ENCODE measurements at regions not wholly inside any gene's neighbourhood (a gene's known extent, or its start where the extent isn't known, plus 50 kb on each side); places are given as distances from the start of the nearest gene placed in this dataset.

DNA sequence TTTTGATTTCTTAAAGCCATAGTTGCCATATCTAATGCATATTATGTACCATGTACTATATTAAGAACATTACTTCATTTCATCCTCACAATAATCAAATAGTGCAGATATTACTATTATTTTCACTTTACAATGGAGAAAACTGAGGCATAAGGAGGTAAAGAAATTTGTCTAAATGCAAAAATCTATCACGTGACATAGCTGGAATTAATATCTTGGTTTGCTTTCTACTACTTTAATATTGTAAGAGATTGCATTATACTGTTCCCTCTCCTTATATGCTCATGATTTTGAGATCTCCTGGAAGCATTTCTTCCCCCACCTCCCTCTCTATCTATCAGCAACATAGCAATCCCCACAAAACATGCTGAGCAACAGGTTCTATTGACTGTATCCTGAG lies 330.8 kb upstream of the SPTLC3 start:
- intact Hi-C loops (cut with micrococcal nuclease), result no loop called here
- Histone ChIP-seq H2AFZ (ENCODE audit: low read depth, low read length) (no peak overlapping the region), H3K9ac (replicated peaks; ENCODE audit: extremely low read depth, insufficient read depth, low read length) (no peak overlapping the region), H3K9me3 (replicated peaks; ENCODE audit: control insufficient read depth, insufficient read depth, low read length) (peaks cover 6% of the 10 kb centered on the region), H3K27me3 (ENCODE audit: control insufficient read depth in 2 of 2, insufficient read depth in 2 of 2, low read length in 2 of 2) (no peaks in the 10 kb centered on the region), H3K9me1 (replicated peaks; ENCODE audit: control insufficient read depth, extremely low read depth, insufficient read depth, low read length) (no peaks in the 10 kb centered on the region), H3K4me2 (ENCODE audit: insufficient read depth, low read length) (no peak overlapping the region), H3K79me2 (ENCODE audit: control insufficient read depth, insufficient read depth, low read length) (no peaks in the 10 kb centered on the region), H4K20me1 (replicated peaks; ENCODE audit: control insufficient read depth, extremely low read depth, insufficient read depth, low read length) (no peaks in the 10 kb centered on the region), H3K27ac (ENCODE audit: insufficient read depth, low read depth, low read length) (no peak overlapping the region), H3K4me1 (ENCODE audit: control insufficient read depth, extremely low read depth, insufficient read depth, low read length) (no peaks in the 10 kb centered on the region), H3K4me3 (replicated peaks in 1 of 3; ENCODE audit: insufficient read depth in 1 of 3, low read depth in 1 of 3, low read length in 3 of 3) (no peak overlapping the region), H3K36me3 (ENCODE audit: control insufficient read depth in 2 of 2, extremely low read depth in 1 of 2, insufficient read depth in 2 of 2, low read length in 2 of 2) (no peaks in the 10 kb centered on the region)
- POLR2A ChIA-PET, result no interaction called here
- dilution Hi-C loops (cut with MboI; ENCODE audit: extremely low pct_ligation_motif_present, low sequenced_read_pairs), result no loop called here
- DNase-seq (ENCODE audit: low read depth, low spot score) (no peak), FAIRE-seq (no peak)
- CTCF ChIA-PET, result no interaction called here
- no TSS peak for BruUV-seq (replicated peaks)
- TF ChIP-seq, protein P1, sequence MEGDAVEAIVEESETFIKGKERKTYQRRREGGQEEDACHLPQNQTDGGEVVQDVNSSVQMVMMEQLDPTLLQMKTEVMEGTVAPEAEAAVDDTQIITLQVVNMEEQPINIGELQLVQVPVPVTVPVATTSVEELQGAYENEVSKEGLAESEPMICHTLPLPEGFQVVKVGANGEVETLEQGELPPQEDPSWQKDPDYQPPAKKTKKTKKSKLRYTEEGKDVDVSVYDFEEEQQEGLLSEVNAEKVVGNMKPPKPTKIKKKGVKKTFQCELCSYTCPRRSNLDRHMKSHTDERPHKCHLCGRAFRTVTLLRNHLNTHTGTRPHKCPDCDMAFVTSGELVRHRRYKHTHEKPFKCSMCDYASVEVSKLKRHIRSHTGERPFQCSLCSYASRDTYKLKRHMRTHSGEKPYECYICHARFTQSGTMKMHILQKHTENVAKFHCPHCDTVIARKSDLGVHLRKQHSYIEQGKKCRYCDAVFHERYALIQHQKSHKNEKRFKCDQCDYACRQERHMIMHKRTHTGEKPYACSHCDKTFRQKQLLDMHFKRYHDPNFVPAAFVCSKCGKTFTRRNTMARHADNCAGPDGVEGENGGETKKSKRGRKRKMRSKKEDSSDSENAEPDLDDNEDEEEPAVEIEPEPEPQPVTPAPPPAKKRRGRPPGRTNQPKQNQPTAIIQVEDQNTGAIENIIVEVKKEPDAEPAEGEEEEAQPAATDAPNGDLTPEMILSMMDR (IDR thresholded peaks at IDR 0.05; ENCODE audit: extremely low read depth in 1 of 2, insufficient read depth in 1 of 2, low read depth in 1 of 2, low read length in 2 of 2), result no peak
- TF ChIP-seq POLR2AphosphoS5 (IDR thresholded peaks at IDR 0.05; ENCODE audit: insufficient read depth, low read depth, low read length), result no peak
- TF ChIP-seq EZH2 (IDR thresholded peaks at IDR 0.05; ENCODE audit: borderline replicate concordance, low read depth, low read length, severe bottlenecking), result no peak
- TF ChIP-seq FOS (IDR thresholded peaks at IDR 0.05; ENCODE audit: borderline replicate concordance, insufficient read depth, low read length), result no peak
- no peak for TF ChIP-seq GATA2 (IDR thresholded peaks at IDR 0.05; ENCODE audit: insufficient read depth, insufficient read length, low read depth, low read length)
- no peak for TF ChIP-seq JUN (IDR thresholded peaks at IDR 0.05; ENCODE audit: borderline replicate concordance, insufficient read depth, insufficient read length, low read depth)
- TF ChIP-seq POLR2A (IDR thresholded peaks at IDR 0.05; ENCODE audit: low read depth, low read length), result no peak
- TF ChIP-seq, protein P2, sequence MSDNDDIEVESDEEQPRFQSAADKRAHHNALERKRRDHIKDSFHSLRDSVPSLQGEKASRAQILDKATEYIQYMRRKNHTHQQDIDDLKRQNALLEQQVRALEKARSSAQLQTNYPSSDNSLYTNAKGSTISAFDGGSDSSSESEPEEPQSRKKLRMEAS (IDR thresholded peaks at IDR 0.05; ENCODE audit: insufficient read depth, insufficient read length), result no peak
- no peak for TF ChIP-seq MYC (IDR thresholded peaks at IDR 0.05; ENCODE audit: low read depth, low read length)
